HepG2 (cell line): ENCODE measurements at regions not wholly inside any gene's neighbourhood (a gene's known extent, or its start where the extent isn't known, plus 50 kb on each side); places are given as distances from the start of the nearest gene placed in this dataset.
"Not testable (repeated sequence)": the region's sequence is repeated elsewhere in the genome, so short reads cannot be mapped to it uniquely, and the experiment has no call there.

Source experiments
- CREM ChIP-seq, 2 experiments: sonication (generic) in 1 of 2; formaldehyde crosslinking in 1 of 2; IDR thresholded peaks; 2 replicates each; pipeline versions ENCODE4 v1.4.0 to v1.6.1; 2016 to 2020; ENCODE audit warnings: antibody characterized with exemption in 1 of 2, mild to moderate bottlenecking in 1 of 2, missing genetic modification reagents in 1 of 2
- ERF ChIP-seq: IDR thresholded peaks from 2 replicates; pipeline ENCODE4 v1.6.1; 2018; ENCODE audit warnings: missing biosample characterization, missing genetic modification reagents
- HDAC1 ChIP-seq: sonication (generic); formaldehyde crosslinking; IDR thresholded peaks from 2 replicates; pipeline ENCODE4 v1.5.1; 2020; ENCODE audit warnings: mild to moderate bottlenecking, missing genetic modification reagents
- HDAC2 ChIP-seq: sonication (generic); formaldehyde crosslinking; IDR thresholded peaks from 2 replicates; pipeline ENCODE4 v1.4.0; 2020; ENCODE audit warnings: missing genetic modification reagents
- HMG20B ChIP-seq: conservative IDR thresholded peaks from 2 replicates; pipeline ENCODE4 v1.6.1; 2016; ENCODE audit warnings: missing genetic modification reagents, missing compliant biosample characterization
- RARA ChIP-seq: IDR thresholded peaks from 2 replicates; pipeline ENCODE4 v1.6.1; 2016; ENCODE audit warnings: missing genetic modification reagents, missing compliant biosample characterization
- RERE ChIP-seq: IDR thresholded peaks from 2 replicates; pipeline ENCODE4 v1.6.1; 2016; ENCODE audit warnings: low read depth, missing genetic modification reagents, missing compliant biosample characterization
- STAG1 ChIP-seq: sonication (generic); formaldehyde crosslinking; IDR thresholded peaks from 2 replicates; pipeline ENCODE4 v1.4.0; 2020; ENCODE audit warnings: missing genetic modification reagents
- TBX2 ChIP-seq: sonication (generic); formaldehyde crosslinking; IDR thresholded peaks from 2 replicates; pipeline ENCODE4 v1.5.0; 2020; ENCODE audit warnings: missing genetic modification reagents, mild to moderate bottlenecking, borderline replicate concordance
- ZBED4 ChIP-seq: sonication (generic); formaldehyde crosslinking; IDR thresholded peaks from 2 replicates; pipeline ENCODE4 v1.4.0; 2020; ENCODE audit warnings: missing genetic modification reagents, borderline replicate concordance
- ZNF609 ChIP-seq: sonication (generic); formaldehyde crosslinking; IDR thresholded peaks from 2 replicates; pipeline ENCODE4 v1.4.0; 2020; ENCODE audit warnings: mild to moderate bottlenecking, missing genetic modification reagents, borderline replicate concordance
- ZNF761 ChIP-seq: sonication (generic); formaldehyde crosslinking; conservative IDR thresholded peaks from 2 replicates; pipeline ENCODE4 v1.4.0; 2020; ENCODE audit warnings: mild to moderate bottlenecking, missing genetic modification reagents

GRCh38 chr20:53863923-53864641, 206.3 kb downstream of the BCAS1 start (continued):
- TF ChIP-seq TBX2 (CRISPR knock-in tag) (peak; percentile 77; the same call in 1 of the 2 replicates), CREM (IDR thresholded peaks at IDR 0.05) (peak; percentile 72), HDAC2 (peak; percentile 92), HMG20B (CRISPR knock-in tag) (peak; percentile 98), RARA (CRISPR knock-in tag) (peak; percentile 91), ERF (peak; percentile 34; the same call in 1 of the 2 replicates), ZNF761 (CRISPR knock-in tag) (0 out of 2 replicates have a peak, but pooled peaks have one; percentile 50), HDAC1 (peak; percentile 57), STAG1 (CRISPR knock-in tag) (0 out of 2 replicates have a peak, but pooled peaks have one; percentile 3), RERE (CRISPR knock-in tag) (peak; percentile 46; the same call in 1 of the 2 replicates), ZBED4 (CRISPR knock-in tag) (peak; percentile 20; the same call in 1 of the 2 replicates), ZNF609 (CRISPR knock-in tag) (peak; percentile 88)
- TF ChIP-seq CREM (CRISPR knock-in tag; IDR thresholded peaks at IDR 0.05) = not testable (repeated sequence)
